ENCODE measurements at regions not wholly inside any gene's neighbourhood (a gene's known extent, or its start where the extent isn't known, plus 50 kb on each side); places are given as distances from the start of the nearest gene placed in this dataset.

- DNase-seq = no peak
Observed at GRCh38 chr2:60149176-60149575, 404.3 kb downstream of the BCL11A start.

DNA sequence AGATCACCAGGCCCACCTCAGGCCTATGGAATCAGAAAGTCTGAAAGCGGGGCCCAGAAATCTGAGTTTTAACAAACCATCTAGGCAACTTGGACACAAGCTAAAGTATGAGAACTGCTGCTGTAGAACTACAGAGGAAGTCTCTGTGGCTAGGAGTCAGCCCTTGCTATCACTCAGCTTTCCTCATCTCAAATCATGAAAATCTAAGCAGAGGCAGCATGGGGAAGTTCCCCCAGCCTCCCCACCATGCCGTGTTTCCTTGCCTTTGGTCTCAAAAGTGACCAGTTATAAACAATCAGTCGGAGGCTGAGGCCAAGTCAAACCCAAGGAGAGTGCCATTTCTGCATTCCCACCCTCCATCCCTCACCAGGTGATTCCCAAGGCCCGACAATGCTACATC, 404.7 kb downstream of the BCL11A start:
- DNase-seq = no peak

DNA sequence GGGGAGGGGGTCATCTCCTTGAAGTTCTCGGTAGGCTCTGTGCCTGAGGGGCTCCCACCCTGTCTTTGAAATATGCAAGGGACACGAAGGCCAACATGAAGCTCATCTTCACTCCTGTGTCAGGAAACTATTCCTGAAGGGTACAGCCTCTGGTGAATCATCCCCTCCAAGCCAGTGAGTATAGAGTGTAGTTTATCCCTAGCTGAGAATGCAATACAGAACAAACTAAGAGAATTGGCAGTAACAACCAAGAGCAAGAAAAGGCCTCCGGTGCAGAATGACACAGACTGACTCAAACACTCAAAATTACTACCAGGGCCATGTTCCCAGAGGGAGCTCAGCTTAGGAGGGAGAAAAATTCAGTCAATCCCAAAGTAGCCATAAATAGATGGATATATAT, 413.3 kb downstream of the BCL11A start:
- DNase-seq = no peak

DNA sequence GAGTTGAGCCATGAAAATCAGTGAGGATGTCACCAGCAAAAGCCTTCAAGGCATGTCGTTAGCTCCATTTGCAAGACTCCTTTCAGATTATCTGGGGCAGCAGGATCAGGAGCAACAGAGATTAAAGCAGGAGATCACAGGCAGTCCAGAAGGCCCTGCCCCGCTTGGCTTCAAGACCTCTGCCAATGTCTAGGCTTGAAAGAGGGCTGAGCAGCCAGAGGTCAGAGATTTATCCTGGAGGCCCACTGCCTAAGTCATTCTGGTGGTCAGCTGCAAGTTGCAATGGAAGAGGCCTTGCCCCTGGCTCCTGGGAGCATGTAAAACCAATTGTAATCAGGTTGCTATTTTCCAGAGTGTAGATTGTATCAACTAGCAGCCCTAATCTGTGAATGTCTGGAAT, 416.5 kb downstream of the BCL11A start:
- DNase-seq = no peak

- DNase-seq = no peak
Observed at GRCh38 chr2:60127191-60127590, 426.3 kb downstream of the BCL11A start.

DNA sequence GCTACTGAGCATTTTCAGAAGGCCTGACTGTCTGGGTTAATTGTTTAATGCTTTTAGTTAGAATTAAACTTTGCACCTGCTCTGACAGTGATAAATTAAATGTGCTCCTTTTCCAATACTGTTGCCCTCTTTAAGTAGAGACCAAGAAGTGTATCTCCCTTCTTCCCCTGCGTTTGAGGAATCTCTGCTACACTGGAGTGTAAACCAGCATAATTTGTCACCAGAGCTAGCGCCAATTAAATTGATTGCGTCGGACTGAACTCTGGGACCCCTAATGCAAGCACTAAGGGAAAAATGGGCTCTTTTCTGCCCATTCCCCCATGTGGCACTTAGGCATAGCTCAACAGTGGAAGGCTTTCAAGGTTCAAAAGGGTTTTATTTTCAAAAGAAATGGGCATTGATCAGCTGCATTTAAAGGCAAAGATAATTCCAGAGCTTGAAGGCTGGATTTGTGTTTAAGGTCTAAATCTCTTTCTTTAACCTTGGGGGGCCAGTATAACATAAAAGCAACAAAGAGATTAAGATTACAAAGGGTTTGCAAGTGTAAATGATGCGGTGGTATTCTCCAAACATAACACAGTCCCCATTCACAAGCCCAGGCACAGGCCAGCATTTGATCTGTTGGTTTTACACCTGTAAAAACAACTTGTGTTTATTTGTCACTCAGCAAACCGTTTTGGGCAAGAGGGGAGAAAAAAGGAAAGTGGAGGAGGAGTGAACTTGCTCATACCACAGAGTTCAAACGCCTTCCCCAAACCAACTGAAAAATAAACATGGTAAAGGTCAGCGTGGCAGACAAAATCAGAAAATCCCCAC, 427.6 kb downstream of the BCL11A start:
- no peak for DNase-seq

GRCh38 chr2:60119778-60120177, 433.7 kb downstream of the BCL11A start:
- no peak for DNase-seq

DNA sequence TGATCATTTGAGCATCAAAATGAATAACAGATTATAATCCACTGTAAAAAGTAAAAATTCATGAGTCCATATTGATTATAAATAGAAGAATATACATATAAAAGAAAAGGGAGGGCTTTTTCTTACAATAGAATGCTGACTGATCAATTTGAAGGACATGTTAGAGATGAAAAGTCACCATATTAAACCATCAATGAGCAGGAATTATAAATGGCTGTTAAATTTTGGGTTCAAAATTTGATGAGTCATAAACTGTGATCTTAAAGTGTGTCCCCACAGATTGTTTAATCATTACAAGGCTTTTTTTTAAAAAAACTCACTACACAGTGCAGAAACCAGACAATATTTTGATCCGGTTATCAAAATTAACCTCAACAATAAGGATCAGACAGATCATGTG, 434.5 kb downstream of the BCL11A start:
- DNase-seq = no peak

DNA sequence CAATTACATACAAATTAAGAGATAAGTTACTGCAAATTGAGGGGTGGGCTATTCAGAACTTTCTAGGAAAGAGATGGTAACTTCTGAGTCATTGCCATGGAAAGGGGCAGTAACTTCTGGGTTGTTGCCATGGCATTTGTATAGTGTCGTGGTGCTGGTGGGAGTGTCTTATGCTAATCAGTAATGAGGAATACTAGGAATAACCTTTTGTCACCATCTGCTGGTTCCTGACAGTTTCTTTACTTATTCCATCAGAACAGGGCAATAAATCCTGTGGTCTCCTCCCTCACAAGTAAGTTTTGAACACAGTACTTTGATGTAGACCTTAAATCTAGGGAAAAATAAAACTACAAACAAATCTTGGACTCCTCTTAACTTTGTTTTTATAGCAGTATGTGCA, 435.4 kb downstream of the BCL11A start:
- no peak for DNase-seq

- DNase-seq = no peak
Observed at GRCh38 chr2:60116161-60116875, 437.1 kb downstream of the BCL11A start.

- no peak for DNase-seq
Observed at GRCh38 chr2:60109744-60110143, 443.7 kb downstream of the BCL11A start.

DNA sequence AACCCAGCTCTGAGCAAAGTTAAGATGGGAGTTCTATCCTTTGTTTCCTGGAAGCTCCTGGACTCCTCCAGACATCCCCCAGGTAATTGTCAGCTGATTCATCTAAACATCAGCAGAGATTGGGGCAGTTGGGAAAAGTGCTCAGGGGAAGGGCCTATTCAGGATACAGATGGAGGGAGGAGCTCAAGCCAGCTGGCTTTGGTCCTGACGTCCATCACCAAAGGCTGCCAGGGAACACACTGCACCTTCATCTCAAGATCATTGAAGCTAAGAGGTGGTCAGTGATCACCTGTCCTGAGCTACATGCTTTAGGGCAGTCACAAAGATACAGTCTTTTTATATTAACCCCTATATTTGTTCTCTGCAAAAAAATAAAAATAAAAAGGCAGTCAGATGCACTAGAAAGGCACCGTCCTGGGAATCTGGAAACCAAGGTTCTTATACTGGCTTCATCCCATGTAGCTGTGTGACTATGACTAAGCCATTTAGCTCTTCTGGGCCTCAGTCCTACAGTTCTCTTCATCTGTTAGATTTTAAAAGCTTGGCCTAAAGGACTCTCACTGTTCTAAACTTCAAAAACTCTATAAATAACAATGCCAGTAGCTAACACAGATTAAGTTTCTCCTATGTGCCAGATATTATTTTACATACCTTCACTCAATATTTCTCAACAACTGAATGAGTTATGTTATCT, 446.5 kb downstream of the BCL11A start:
- no peak for DNase-seq

DNA sequence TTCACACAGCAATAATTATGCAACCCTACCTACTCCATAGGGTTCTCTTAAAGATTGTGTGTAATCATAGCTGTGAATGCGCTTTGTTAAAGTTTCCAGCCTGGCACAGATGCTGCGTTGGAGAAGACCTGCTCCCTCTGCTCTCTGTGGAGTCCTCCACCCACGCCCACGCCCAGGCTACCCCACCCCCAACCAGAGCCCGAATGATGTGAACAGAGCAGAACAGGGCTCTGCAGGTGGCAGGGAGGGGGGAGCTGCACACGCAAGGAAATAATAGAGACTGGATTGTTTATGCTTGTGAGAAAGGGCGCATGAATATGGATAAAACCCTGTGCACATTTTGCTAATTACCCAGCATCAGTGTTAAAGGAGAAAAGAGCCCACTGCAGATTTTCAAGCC, 447.5 kb downstream of the BCL11A start:
- DNase-seq = no peak

- no peak for DNase-seq
Observed at GRCh38 chr2:60104514-60105505, 448.6 kb downstream of the BCL11A start.

- DNase-seq = peak; percentile 87
Observed at GRCh38 chr2:60100034-60100433, 453.4 kb downstream of the BCL11A start.

DNA sequence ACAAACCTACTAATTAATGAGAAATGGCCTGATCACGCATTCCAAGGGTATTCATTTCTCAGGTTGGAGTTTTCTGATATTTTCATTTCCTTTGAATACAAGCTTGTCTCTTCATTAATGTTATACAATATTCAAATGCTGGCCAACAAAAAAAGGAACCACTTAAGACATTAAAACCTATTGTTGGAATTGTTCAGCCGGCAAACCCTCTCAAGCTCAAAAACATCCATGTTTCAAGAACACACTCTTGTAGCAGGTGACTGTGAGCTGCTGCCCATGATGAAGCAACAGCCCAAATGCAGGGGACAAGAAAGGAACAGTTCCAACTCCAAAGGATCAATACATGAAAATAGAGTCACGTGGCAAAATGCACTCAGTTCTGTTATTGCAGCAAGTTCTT, 454.5 kb downstream of the BCL11A start:
- no peak for DNase-seq

DNA sequence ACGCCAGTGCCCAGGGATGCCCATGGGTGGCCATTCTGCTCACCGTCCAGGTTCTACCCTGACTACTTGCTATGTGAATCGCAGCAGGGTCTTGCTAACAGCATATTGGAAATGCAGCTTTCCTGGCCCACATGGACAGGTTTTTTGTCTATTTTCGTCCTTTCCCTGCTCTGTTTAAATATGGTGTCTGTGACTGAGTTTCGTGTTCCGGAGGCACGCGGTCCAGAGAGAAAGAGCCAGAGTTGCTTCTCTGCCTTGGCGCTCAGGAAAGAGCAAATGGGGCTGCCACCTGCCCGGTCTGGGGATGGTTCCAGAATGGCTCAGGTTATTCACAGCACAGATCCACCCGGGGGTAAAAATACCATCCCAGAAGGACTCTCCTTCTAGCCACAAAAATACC, 456.2 kb downstream of the BCL11A start:
- no peak for DNase-seq

DNA sequence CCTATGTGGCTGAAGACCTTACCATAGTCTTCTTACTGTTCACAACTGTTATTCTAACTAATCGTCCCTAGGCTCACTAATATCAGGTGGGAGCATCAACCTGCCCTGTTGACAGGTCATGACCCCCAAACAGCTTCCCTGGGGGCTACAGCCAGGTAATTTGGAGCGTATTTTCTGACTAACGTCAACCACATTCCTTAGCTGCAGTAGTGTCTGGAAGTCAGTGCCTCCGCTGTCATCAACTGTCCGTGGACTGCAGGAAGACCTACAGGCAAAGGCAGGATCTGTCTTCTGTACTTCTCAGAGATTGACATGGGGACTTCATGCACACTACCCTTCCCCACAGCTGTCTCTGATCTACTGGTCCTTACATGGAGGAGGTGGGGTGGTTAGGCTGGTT, 456.9 kb downstream of the BCL11A start:
- DNase-seq = no peak

DNA sequence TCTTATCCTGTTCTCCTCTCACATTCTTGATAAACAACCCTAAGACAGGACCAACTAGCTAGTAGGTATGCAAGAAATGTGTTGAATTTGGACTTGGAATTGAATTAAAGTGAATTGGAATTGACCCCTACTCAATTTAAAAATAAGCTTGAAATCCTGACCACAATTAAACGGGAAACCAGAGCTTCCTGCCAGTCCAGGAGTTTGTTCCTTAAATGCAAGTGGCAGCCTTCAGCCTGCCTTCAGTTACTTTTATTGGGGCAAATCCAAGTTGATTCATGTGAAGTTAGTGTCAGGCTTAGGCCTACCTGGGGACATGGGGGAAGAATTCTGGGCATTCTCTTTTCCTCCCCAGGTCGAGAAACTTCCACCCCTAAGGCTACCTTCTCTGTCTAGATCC, 457.6 kb downstream of the BCL11A start:
- DNase-seq = no peak

- DNase-seq = no peak
Observed at GRCh38 chr2:60095202-60095815, 458.1 kb downstream of the BCL11A start.

GRCh38 chr2:60094450-60094929, 459.0 kb downstream of the BCL11A start:
- peak; percentile 98 for DNase-seq

DNA sequence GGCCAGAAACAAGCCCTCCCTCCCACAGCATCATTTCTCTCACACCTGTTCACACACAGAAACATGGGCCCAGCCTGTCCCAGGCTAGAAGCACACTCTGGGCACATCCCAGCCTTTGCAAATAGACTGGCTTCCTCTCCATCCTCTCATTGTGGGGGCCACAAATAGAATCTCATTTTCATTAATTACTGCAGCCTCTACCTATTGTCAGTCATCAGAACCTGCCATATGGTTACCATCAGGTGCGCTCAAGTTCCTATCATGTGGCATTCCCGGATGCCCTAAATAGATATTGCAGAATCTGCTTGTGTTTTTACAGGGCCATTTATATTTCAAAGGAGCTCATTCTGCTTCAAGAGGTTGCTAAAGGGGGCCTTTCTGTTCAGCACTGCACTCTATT, 460.7 kb downstream of the BCL11A start:
- no peak for DNase-seq
